ENCODE measurements at regions not wholly inside any gene's neighbourhood (a gene's known extent, or its start where the extent isn't known, plus 50 kb on each side); places are given as distances from the start of the nearest gene placed in this dataset.

GRCh38 chr9:75671354-75671753 lies 219.1 kb upstream of the PCSK5 start:
- Histone ChIP-seq H3K27me3 (ENCODE audit: insufficient read depth, low read depth) (no peaks in the 10 kb centered on the region), H3K4me1 (replicated peaks; ENCODE audit: insufficient read depth) (no peaks in the 10 kb centered on the region), H2AFZ (no peak overlapping the region), H3K4me3 (no peak overlapping the region), H3F3A (ENCODE audit: insufficient read depth, low read depth) (no peaks in the 10 kb centered on the region), H3K36me3 (ENCODE audit: low read depth) (no peaks in the 10 kb centered on the region), H3K4me2 (no peak overlapping the region), H3K9me3 (ENCODE audit: insufficient read depth, low read depth) (no peaks in the 10 kb centered on the region), H4K20me1 (ENCODE audit: insufficient read depth) (no peaks in the 10 kb centered on the region), H3K27ac (no peak overlapping the region), H3K9me2 (ENCODE audit: insufficient read depth) (no peaks in the 10 kb centered on the region), H3K79me2 (ENCODE audit: low read depth) (no peaks in the 10 kb centered on the region)
- no TSS peak for BruUV-seq (replicated peaks)
- ChIA-PET POLR2A (ENCODE audit: unreplicated experiment) (no interaction called here), CTCF (no interaction called here)
- no peak for DNase-seq
- intact Hi-C loops (cut with micrococcal nuclease; ENCODE audit: unreplicated experiment) = no loop called here
- no peak for TF ChIP-seq CTCF (conservative IDR thresholded peaks at IDR 0.05)

GRCh38 chr9:75672478-75672877 lies 218.0 kb upstream of the PCSK5 start:
- Histone ChIP-seq H3K79me2 (ENCODE audit: low read depth) (no peaks in the 10 kb centered on the region), H4K20me1 (ENCODE audit: insufficient read depth) (no peaks in the 10 kb centered on the region), H3K4me1 (replicated peaks; ENCODE audit: insufficient read depth) (no peaks in the 10 kb centered on the region), H3K36me3 (ENCODE audit: low read depth) (no peaks in the 10 kb centered on the region), H2AFZ (no peak overlapping the region), H3K4me3 (no peak overlapping the region), H3K9me3 (ENCODE audit: insufficient read depth, low read depth) (no peaks in the 10 kb centered on the region), H3K4me2 (no peak overlapping the region), H3F3A (ENCODE audit: insufficient read depth, low read depth) (no peaks in the 10 kb centered on the region), H3K9me2 (ENCODE audit: insufficient read depth) (no peaks in the 10 kb centered on the region), H3K27ac (no peak overlapping the region), H3K27me3 (ENCODE audit: insufficient read depth, low read depth) (no peaks in the 10 kb centered on the region)
- ChIA-PET POLR2A (ENCODE audit: unreplicated experiment) (interaction anchor here (0.7 kb wide), 1 partner anchor 120 kb away, joined by 3 read pairs; no protein-coding TSS in a partner anchor), CTCF (interaction anchor here (0.5 kb wide), 1 partner anchor 622 kb away, joined by 3 read pairs; no protein-coding TSS in a partner anchor)
- DNase-seq = no peak
- no TSS peak for BruUV-seq (replicated peaks)
- no peak for TF ChIP-seq CTCF (conservative IDR thresholded peaks at IDR 0.05)
- no peak for TF ChIP-seq EZH2 (IDR thresholded peaks at IDR 0.05; ENCODE audit: low read depth)
- intact Hi-C loops (cut with micrococcal nuclease; ENCODE audit: unreplicated experiment) = no loop called here

- TF ChIP-seq EZH2 (IDR thresholded peaks at IDR 0.05; ENCODE audit: low read depth) = no peak
- no peak for TF ChIP-seq CTCF (conservative IDR thresholded peaks at IDR 0.05)
- CTCF ChIA-PET = no interaction called here
These were observed 206.9 kb upstream of the PCSK5 start for GRCh38 chr9:75683591-75683990.

More at GRCh38 chr9:75683591-75683990, 206.9 kb upstream of the PCSK5 start:
- Histone ChIP-seq H3K4me3 (no peak overlapping the region), H4K20me1 (ENCODE audit: insufficient read depth) (no peaks in the 10 kb centered on the region), H3K27me3 (ENCODE audit: insufficient read depth, low read depth) (no peaks in the 10 kb centered on the region), H3K79me2 (ENCODE audit: low read depth) (no peaks in the 10 kb centered on the region), H3F3A (ENCODE audit: insufficient read depth, low read depth) (no peaks in the 10 kb centered on the region), H3K9me3 (ENCODE audit: insufficient read depth, low read depth) (no peaks in the 10 kb centered on the region), H3K4me1 (replicated peaks; ENCODE audit: insufficient read depth) (no peaks in the 10 kb centered on the region), H2AFZ (no peak overlapping the region), H3K9me2 (ENCODE audit: insufficient read depth) (no peaks in the 10 kb centered on the region), H3K36me3 (ENCODE audit: low read depth) (no peaks in the 10 kb centered on the region), H3K27ac (no peak overlapping the region), H3K4me2 (no peak overlapping the region)
- intact Hi-C loops (cut with micrococcal nuclease; ENCODE audit: unreplicated experiment) = no loop called here
- DNase-seq = no peak
- POLR2A ChIA-PET (ENCODE audit: unreplicated experiment) = no interaction called here
- BruUV-seq (replicated peaks) = no TSS peak
